ENCODE measurements at regions not wholly inside any gene's neighbourhood (a gene's known extent, or its start where the extent isn't known, plus 50 kb on each side); places are given as distances from the start of the nearest gene placed in this dataset.

GRCh38 chr9:95749493-95749892 lies 126.0 kb upstream of the ERCC6L2 start:
- TF ChIP-seq CTCF (conservative IDR thresholded peaks at IDR 0.05; ENCODE audit: low read depth, low read length) = no peak
- no peak for DNase-seq (ENCODE audit: low read depth)
- no peak overlapping the region for H3K4me3 ChIP-seq (ENCODE audit: low read depth, low read length)

GRCh38 chr9:95746408-95747180 lies 128.9 kb upstream of the ERCC6L2 start:
- no peak for DNase-seq (ENCODE audit: low read depth)
- TF ChIP-seq CTCF (conservative IDR thresholded peaks at IDR 0.05; ENCODE audit: low read depth, low read length) = no peak
- no peak overlapping the region for H3K4me3 ChIP-seq (ENCODE audit: low read depth, low read length)

- H3K4me3 ChIP-seq (ENCODE audit: low read depth, low read length) = no peak overlapping the region
- DNase-seq (ENCODE audit: low read depth) = no peak
- no peak for TF ChIP-seq CTCF (conservative IDR thresholded peaks at IDR 0.05; ENCODE audit: low read depth, low read length)
These were observed 132.7 kb upstream of the ERCC6L2 start for GRCh38 chr9:95742821-95743220.

- no peak for DNase-seq (ENCODE audit: low read depth)
- H3K4me3 ChIP-seq (ENCODE audit: low read depth, low read length) = no peak overlapping the region
- TF ChIP-seq CTCF (conservative IDR thresholded peaks at IDR 0.05; ENCODE audit: low read depth, low read length) = no peak
These were observed 133.9 kb upstream of the ERCC6L2 start for GRCh38 chr9:95741631-95742030.

GRCh38 chr9:95740217-95741004 lies 135.1 kb upstream of the ERCC6L2 start:
- no peak for TF ChIP-seq CTCF (conservative IDR thresholded peaks at IDR 0.05; ENCODE audit: low read depth, low read length)
- no peak for DNase-seq (ENCODE audit: low read depth)
- H3K4me3 ChIP-seq (ENCODE audit: low read depth, low read length) = no peak overlapping the region

GRCh38 chr9:95738438-95738837 lies 137.1 kb upstream of the ERCC6L2 start:
- no peak for TF ChIP-seq CTCF (conservative IDR thresholded peaks at IDR 0.05; ENCODE audit: low read depth, low read length)
- DNase-seq (ENCODE audit: low read depth) = no peak

More at GRCh38 chr9:95738438-95738837, 137.1 kb upstream of the ERCC6L2 start:
- H3K4me3 ChIP-seq (ENCODE audit: low read depth, low read length) = no peak overlapping the region
